ENCODE measurements at regions not wholly inside any gene's neighbourhood (a gene's known extent, or its start where the extent isn't known, plus 50 kb on each side); places are given as distances from the start of the nearest gene placed in this dataset.

DNA sequence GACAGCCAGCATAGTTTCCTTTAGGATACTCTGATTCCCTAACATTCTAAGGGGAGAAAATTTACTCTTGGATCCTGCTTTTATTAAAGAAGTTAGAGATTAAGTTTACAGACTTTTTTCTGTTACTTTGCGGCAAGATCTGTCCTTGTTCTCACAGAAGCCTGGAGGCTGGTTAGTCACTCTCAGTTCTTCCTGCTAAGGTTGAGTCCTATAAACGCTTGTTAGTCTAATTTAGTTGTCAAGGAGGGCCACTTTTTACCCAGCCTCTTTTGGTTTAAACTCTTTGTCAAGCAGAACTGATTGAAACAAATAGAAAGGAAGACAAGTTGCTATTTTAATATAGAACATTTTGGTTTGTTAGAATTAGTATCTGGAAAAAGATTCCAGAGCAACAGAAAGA, 89.7 kb downstream of the C21orf91 start:
- TF ChIP-seq POLR2A (IDR thresholded peaks at IDR 0.05; ENCODE audit: low read depth, low read length) (no peak), POU2F2 (IDR thresholded peaks at IDR 0.05; ENCODE audit: low read depth, low read length) (no peak), POLR2AphosphoS5 (IDR thresholded peaks at IDR 0.05; ENCODE audit: low read depth, low read length) (no peak), TAF1 (IDR thresholded peaks at IDR 0.05; ENCODE audit: low read depth, low read length) (no peak), SPI1 (IDR thresholded peaks at IDR 0.05; ENCODE audit: low read depth, low read length) (no peak)
